Transverse colon (tissue), 4 donors: ENCODE measurements at regions not wholly inside any gene's neighbourhood (a gene's known extent, or its start where the extent isn't known, plus 50 kb on each side); places are given as distances from the start of the nearest gene placed in this dataset.

ENCODE experiments used
- DNase-seq: peaks from one replicate; pipeline ENCODE4 v3.0.0-alpha.2; 2019
- H3K27ac ChIP-seq, 4 donors: fragments of 200-600 bp; sonication (generic); 2 replicates each; pipeline ENCODE4 v1.5.1; 2016 to 2018; ENCODE audit warnings: inconsistent platforms in 4 of 4
- H3K27me3 ChIP-seq: fragments of 200-600 bp; sonication (generic); 2 replicates; pipeline ENCODE4 v1.5.1; 2017; ENCODE audit warnings: inconsistent platforms
- H3K36me3 ChIP-seq, 4 donors: fragments of 200-600 bp; sonication (generic); 2 replicates each; pipeline ENCODE4 v1.5.1; 2017 to 2019; ENCODE audit warnings: inconsistent platforms in 4 of 4
- H3K4me1 ChIP-seq, 4 donors: fragments of 200-600 bp; sonication (generic); 2 replicates each; pipeline ENCODE4 v1.5.1; 2017 to 2020; ENCODE audit warnings: inconsistent platforms in 4 of 4
- H3K4me3 ChIP-seq, 4 donors: fragments of 200-600 bp; sonication (generic); 1 replicate in 1 of 4; 2 replicates in 3 of 4; pipeline versions ENCODE4 v1.5.1 to v1.6.1; 2017 to 2019; ENCODE audit warnings: inconsistent platforms in 4 of 4
- H3K9me3 ChIP-seq, 2 donors: fragments of 200-600 bp; sonication (generic); 2 replicates each; pipeline ENCODE4 v1.5.1; 2017 to 2019; ENCODE audit warnings: inconsistent platforms in 2 of 2
- EP300 ChIP-seq: sonication (generic); formaldehyde crosslinking; IDR thresholded peaks from one replicate; pipeline ENCODE4 v1.6.1; 2017; ENCODE audit warnings: antibody characterized with exemption, low read depth
- POLR2A ChIP-seq: fragments of 450-650 bp; IDR thresholded peaks from one replicate; pipeline ENCODE4 v1.6.1; 2016; ENCODE audit warnings: antibody characterized with exemption, mild to moderate bottlenecking, moderate library complexity
- POLR2AphosphoS5 ChIP-seq, 3 donors: sonication (generic); formaldehyde crosslinking; IDR thresholded peaks; one replicate each; pipeline ENCODE4 v1.6.1; 2016; ENCODE audit warnings: antibody characterized with exemption in 3 of 3
- WGBS, 2 donors: methylation state at CpG; one replicate each; pipeline ENCODE4 v1.1.5; 2018; ENCODE audit warnings: low coverage in 1 of 2; 5-methylcytosine and 5-hydroxymethylcytosine counted together
- in situ Hi-C, 4 donors: fragments of 200-750 bp; cut with MboI; loops; one replicate each; pipeline versions ENCODE4 v1.15.0 to v1.15.1; 2017; ENCODE audit warnings: low sequenced_read_pairs in 3 of 4, low pct_ligation_motif_present in 1 of 4, low pct_unique_long_range_greater_than_20kb in 1 of 4
- intact Hi-C: fragments of 100-400 bp; cut with DNase I; formaldehyde crosslinking; loops from one replicate; pipeline ENCODE4 v1.15.1; 2023; ENCODE audit warnings: low total_unique reads
- TF ChIP-seq, protein P1 (sequence below), 5 experiments: fragments of 200-600 bp in 3 of 5; fragments of 450-650 bp in 2 of 5; sonication (generic) in 3 of 5; IDR thresholded peaks; 1 replicate in 2 of 5; 2 replicates in 3 of 5; pipeline ENCODE4 v1.5.1; 2016 to 2017; ENCODE audit warnings: antibody characterized with exemption in 5 of 5, inconsistent platforms in 3 of 5, mild to moderate bottlenecking in 2 of 5, moderate library complexity in 1 of 5

DNA sequence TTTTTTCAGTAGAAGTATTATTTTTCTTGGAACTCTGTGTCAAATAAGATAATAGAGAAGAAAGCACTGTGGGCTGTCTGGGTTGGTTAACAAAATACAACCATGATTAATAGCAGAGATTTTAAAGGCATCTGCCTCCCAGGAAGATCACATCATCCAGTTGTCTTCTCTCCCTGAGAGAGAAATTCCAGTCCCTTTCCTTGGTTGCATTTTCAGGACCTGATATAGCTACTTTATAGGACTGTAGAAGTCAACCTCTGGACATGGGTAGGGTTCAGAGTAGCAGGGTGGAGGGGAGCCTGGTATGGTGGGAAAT, 309.9 kb upstream of the IGFBP3 start:
- no peak overlapping the region for H3K4me3 ChIP-seq
- no peaks in the 10 kb centered on the region for H3K36me3 ChIP-seq
- intact Hi-C loops, result no loop called here
- TF ChIP-seq, protein P1, sequence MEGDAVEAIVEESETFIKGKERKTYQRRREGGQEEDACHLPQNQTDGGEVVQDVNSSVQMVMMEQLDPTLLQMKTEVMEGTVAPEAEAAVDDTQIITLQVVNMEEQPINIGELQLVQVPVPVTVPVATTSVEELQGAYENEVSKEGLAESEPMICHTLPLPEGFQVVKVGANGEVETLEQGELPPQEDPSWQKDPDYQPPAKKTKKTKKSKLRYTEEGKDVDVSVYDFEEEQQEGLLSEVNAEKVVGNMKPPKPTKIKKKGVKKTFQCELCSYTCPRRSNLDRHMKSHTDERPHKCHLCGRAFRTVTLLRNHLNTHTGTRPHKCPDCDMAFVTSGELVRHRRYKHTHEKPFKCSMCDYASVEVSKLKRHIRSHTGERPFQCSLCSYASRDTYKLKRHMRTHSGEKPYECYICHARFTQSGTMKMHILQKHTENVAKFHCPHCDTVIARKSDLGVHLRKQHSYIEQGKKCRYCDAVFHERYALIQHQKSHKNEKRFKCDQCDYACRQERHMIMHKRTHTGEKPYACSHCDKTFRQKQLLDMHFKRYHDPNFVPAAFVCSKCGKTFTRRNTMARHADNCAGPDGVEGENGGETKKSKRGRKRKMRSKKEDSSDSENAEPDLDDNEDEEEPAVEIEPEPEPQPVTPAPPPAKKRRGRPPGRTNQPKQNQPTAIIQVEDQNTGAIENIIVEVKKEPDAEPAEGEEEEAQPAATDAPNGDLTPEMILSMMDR (IDR thresholded peaks at IDR 0.05), result no peak
- no peak for TF ChIP-seq POLR2AphosphoS5 (IDR thresholded peaks at IDR 0.05)
- TF ChIP-seq EP300, result no peak
- TF ChIP-seq POLR2A, result no peak
- H3K4me1 ChIP-seq, result no peaks in the 10 kb centered on the region
- H3K9me3 ChIP-seq, result no peaks in the 10 kb centered on the region
- DNase-seq, result no peak
- H3K27me3 ChIP-seq, result no peaks in the 10 kb centered on the region
- in situ Hi-C loops, result no loop called here
- no peak overlapping the region for H3K27ac ChIP-seq

DNA sequence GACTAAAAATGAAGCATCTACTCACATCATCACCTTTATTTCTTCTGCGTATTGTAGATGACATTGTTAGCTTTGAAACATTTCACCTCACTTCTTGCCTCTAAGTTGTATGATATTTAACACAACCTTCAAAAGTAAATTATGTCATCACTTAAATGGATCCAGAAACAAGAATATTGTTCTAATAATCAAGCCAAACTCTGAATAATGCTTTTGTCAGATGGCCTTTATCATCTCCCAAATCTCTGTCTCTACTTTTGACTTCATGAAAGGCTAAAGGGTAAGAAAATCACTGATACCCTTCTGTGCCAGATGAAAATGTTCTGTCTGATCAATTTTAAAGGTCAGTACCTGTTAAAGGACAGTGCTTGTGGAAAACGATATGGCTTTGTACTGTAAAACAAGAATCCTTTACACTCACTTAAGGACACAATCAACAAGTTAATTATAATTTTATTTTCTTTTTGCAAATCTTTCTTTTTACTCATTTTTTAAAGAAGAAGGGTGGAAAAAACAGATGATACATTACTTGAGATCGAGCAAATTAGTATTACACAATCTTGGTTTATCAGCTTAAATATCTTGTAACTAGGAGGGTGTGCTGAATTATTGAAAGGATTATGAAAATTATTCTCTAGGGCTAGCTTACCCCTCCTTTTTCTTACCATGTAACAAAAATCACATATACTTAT, 309.4 kb upstream of the IGFBP3 start:
- no peaks in the 10 kb centered on the region for H3K9me3 ChIP-seq
- H3K27me3 ChIP-seq, result no peaks in the 10 kb centered on the region
- TF ChIP-seq EP300 (no peak), POLR2A (no peak), POLR2AphosphoS5 (IDR thresholded peaks at IDR 0.05) (no peak)
- TF ChIP-seq, protein P1 (IDR thresholded peaks at IDR 0.05), result no peak
- WGBS, 2 donors, result 49 to 52% methylated on average over 3 of the region's 3 CpGs
- H3K4me1 ChIP-seq, result no peaks in the 10 kb centered on the region
- H3K27ac ChIP-seq, result no peak overlapping the region
- no peak for DNase-seq
- no peaks in the 10 kb centered on the region for H3K36me3 ChIP-seq
- H3K4me3 ChIP-seq, result no peak overlapping the region
- intact Hi-C loops, result no loop called here
- in situ Hi-C loops, result no loop called here

DNA sequence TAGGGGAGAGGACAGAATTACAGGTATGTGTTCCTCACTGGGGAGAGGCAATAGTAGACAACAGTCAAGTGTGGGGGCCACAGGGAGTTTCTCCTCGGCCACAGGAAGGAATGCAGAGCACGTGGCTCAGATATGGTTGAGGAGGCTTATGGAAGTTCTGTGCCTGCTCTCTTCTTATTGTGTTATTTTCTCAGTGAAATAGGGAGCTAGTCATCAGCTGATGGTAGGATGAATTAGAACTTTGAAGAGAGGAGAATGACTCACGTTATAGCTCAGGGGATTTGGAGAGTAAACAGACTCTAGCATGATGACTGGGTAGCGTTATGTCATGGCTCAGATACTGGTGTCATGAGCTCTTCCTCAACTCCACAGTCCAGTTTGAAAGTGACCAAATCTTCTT, 308.3 kb upstream of the IGFBP3 start:
- no peak overlapping the region for H3K4me3 ChIP-seq
- in situ Hi-C loops, result no loop called here
- no peak for DNase-seq
- H3K4me1 ChIP-seq, result no peaks in the 10 kb centered on the region
- intact Hi-C loops, result no loop called here
- no peak overlapping the region for H3K27ac ChIP-seq
- 59% methylated on average over 4 of the region's 4 CpGs for WGBS, 2 donors
- TF ChIP-seq, protein P1 (IDR thresholded peaks at IDR 0.05), result no peak
- no peaks in the 10 kb centered on the region for H3K9me3 ChIP-seq
- no peaks in the 10 kb centered on the region for H3K36me3 ChIP-seq
- no peaks in the 10 kb centered on the region for H3K27me3 ChIP-seq

DNA sequence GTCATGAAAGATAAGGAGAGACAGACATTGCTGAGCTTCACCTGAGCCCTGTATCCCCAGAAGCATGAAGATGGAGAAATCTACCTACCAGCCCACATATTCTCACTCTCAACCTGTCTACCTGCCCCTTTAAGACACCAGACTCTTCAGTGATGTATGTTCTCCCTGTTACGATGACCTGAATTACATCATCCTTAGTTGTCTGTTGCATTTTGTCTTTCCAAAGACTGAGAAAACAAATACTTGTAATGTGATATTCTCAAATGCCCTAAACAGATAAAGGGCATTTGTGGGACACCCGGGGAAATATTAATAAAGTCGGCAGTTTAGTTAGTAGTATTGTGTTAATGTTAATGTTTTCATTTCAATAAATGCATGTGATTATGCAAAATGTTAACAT, 305.8 kb upstream of the IGFBP3 start:
- Histone ChIP-seq H3K36me3 (no peaks in the 10 kb centered on the region), H3K27ac (no peak overlapping the region), H3K4me1 (no peaks in the 10 kb centered on the region), H3K27me3 (no peaks in the 10 kb centered on the region), H3K9me3 (no peaks in the 10 kb centered on the region), H3K4me3 (no peak overlapping the region)
- TF ChIP-seq EP300, result no peak
- TF ChIP-seq, protein P1 (IDR thresholded peaks at IDR 0.05), result no peak
- TF ChIP-seq POLR2A, result no peak
- TF ChIP-seq POLR2AphosphoS5 (IDR thresholded peaks at IDR 0.05), result no peak
- WGBS, 2 donors, result 73 to 81% methylated on average over 3 of the region's 3 CpGs
- in situ Hi-C loops, result no loop called here
- DNase-seq, result no peak
- intact Hi-C loops, result no loop called here
